Liver (tissue), 8 donors: ENCODE measurements at regions not wholly inside any gene's neighbourhood (a gene's known extent, or its start where the extent isn't known, plus 50 kb on each side); places are given as distances from the start of the nearest gene placed in this dataset.

Experiments used
- DNase-seq: peaks from one replicate; pipeline ENCODE4 v3.0.0-alpha.2; 2017; ENCODE audit warnings: low spot score
- H3K27ac ChIP-seq, 2 donors: one replicate each; pipeline ENCODE4 v1.7.0; 2013; ENCODE audit warnings: inconsistent platforms in 2 of 2, low read length in 2 of 2, control low read depth in 1 of 2, low read depth in 1 of 2, mild to moderate bottlenecking in 1 of 2
- H3K27me3 ChIP-seq, 4 donors: one replicate each; pipeline versions ENCODE4 v1.6.1 to v1.7.0; 2013; ENCODE audit warnings: low read length in 3 of 4, inconsistent platforms in 1 of 4, mild to moderate bottlenecking in 1 of 4, moderate library complexity in 1 of 4; ENCODE audit not compliant: control insufficient read depth in 4 of 4, insufficient read depth in 4 of 4
- H3K36me3 ChIP-seq, 4 donors: one replicate each; pipeline versions ENCODE4 v1.6.1 to v1.7.0; 2013; ENCODE audit warnings: low read length in 3 of 4, mild to moderate bottlenecking in 3 of 4, low read depth in 1 of 4, moderate library complexity in 1 of 4; ENCODE audit not compliant: control insufficient read depth in 4 of 4, insufficient read depth in 3 of 4
- H3K4me1 ChIP-seq, 4 donors: one replicate each; pipeline versions ENCODE4 v1.6.1 to v1.7.0; 2013; ENCODE audit warnings: low read length in 3 of 4, mild to moderate bottlenecking in 3 of 4, moderate library complexity in 1 of 4; ENCODE audit not compliant: control insufficient read depth in 4 of 4, insufficient read depth in 4 of 4
- H3K4me3 ChIP-seq, 3 donors: one replicate each; pipeline versions ENCODE4 v1.6.1 to v1.7.0; 2013; ENCODE audit warnings: low read length in 3 of 3, control low read depth in 1 of 3, low read depth in 1 of 3, mild to moderate bottlenecking in 1 of 3
- H3K9ac ChIP-seq, 2 donors: one replicate each; pipeline ENCODE4 v1.7.0; 2013; ENCODE audit warnings: low read length in 2 of 2, mild to moderate bottlenecking in 2 of 2, moderate library complexity in 2 of 2, control low read depth in 1 of 2, low read depth in 1 of 2
- H3K9me3 ChIP-seq, 4 donors: one replicate each; pipeline versions ENCODE4 v1.6.1 to v1.7.0; 2013; ENCODE audit warnings: low read length in 3 of 4; ENCODE audit not compliant: control insufficient read depth in 4 of 4
- ATF3 ChIP-seq: IDR thresholded peaks from 2 replicates; pipeline ENCODE4 v1.6.1; 2016; ENCODE audit warnings: antibody characterized with exemption
- CTCF ChIP-seq: fragments of 150-350 bp; IDR thresholded peaks from 2 replicates; pipeline ENCODE4 v1.5.1; 2017; ENCODE audit warnings: improper control_type of control experiment, low read depth, low read length; ENCODE audit not compliant: missing input control
- EGR1 ChIP-seq, 2 donors: IDR thresholded peaks; 2 replicates each; pipeline ENCODE4 v1.6.1; 2016 to 2018; ENCODE audit warnings: antibody characterized with exemption in 2 of 2, low read depth in 2 of 2
- FOXA1 ChIP-seq: IDR thresholded peaks from 2 replicates; pipeline ENCODE4 v1.6.1; 2016; ENCODE audit warnings: antibody characterized with exemption
- FOXA2 ChIP-seq: IDR thresholded peaks from 2 replicates; pipeline ENCODE4 v1.6.1; 2016; ENCODE audit warnings: antibody characterized with exemption
- HNF4A ChIP-seq, 2 donors: conservative IDR thresholded peaks; 2 replicates each; pipeline ENCODE4 v1.6.1; 2016; ENCODE audit warnings: antibody characterized with exemption in 2 of 2, mild to moderate bottlenecking in 2 of 2
- HNF4G ChIP-seq: IDR thresholded peaks from 2 replicates; pipeline ENCODE4 v1.6.1; 2016; ENCODE audit warnings: antibody characterized with exemption
- MAX ChIP-seq: IDR thresholded peaks from 2 replicates; pipeline ENCODE4 v1.6.1; 2016; ENCODE audit warnings: antibody characterized with exemption
- NR2F2 ChIP-seq: IDR thresholded peaks from 2 replicates; pipeline ENCODE4 v1.6.1; 2016; ENCODE audit warnings: antibody characterized with exemption
- RAD21 ChIP-seq, 2 donors: IDR thresholded peaks; 2 replicates each; pipeline ENCODE4 v1.6.1; 2016; ENCODE audit warnings: antibody characterized with exemption in 2 of 2, mild to moderate bottlenecking in 2 of 2
- REST ChIP-seq: IDR thresholded peaks from 2 replicates; pipeline ENCODE4 v1.6.1; 2016; ENCODE audit warnings: antibody characterized with exemption, mild to moderate bottlenecking
- RXRA ChIP-seq, 2 donors: IDR thresholded peaks; 2 replicates each; pipeline ENCODE4 v1.6.1; 2017 to 2018; ENCODE audit warnings: antibody characterized with exemption in 2 of 2, mild to moderate bottlenecking in 1 of 2
- SP1 ChIP-seq: IDR thresholded peaks from 2 replicates; pipeline ENCODE4 v1.6.1; 2018; ENCODE audit warnings: antibody characterized with exemption, mild to moderate bottlenecking
- TAF1 ChIP-seq: conservative IDR thresholded peaks from 2 replicates; pipeline ENCODE4 v1.6.1; 2016; ENCODE audit warnings: antibody characterized with exemption, mild to moderate bottlenecking
- YY1 ChIP-seq: IDR thresholded peaks from 2 replicates; pipeline ENCODE4 v1.6.1; 2016; ENCODE audit warnings: antibody characterized with exemption, mild to moderate bottlenecking
- ZBTB33 ChIP-seq: IDR thresholded peaks from 2 replicates; pipeline ENCODE4 v1.6.1; 2016; ENCODE audit warnings: antibody characterized with exemption
- WGBS: extraction: QIAGEN DNeasy Blood & Tissue Kit; methylation state at CpG from one replicate; pipeline ENCODE4 v1.1.7; 2013; 5-methylcytosine and 5-hydroxymethylcytosine counted together
- donor health status: healthy.
- donor health status: healthy.
- donor health status: healthy.
- donor health status: healthy.
- donor health status: healthy.

- no peaks in the 10 kb centered on the region for H3K36me3 ChIP-seq
- peaks cover 0 to 2% (median 0%) of the 10 kb centered on the region in 4 donors for H3K9me3 ChIP-seq
- H3K4me1 ChIP-seq = no peaks in the 10 kb centered on the region
- WGBS = 77% methylated on average over 4 of the region's 4 CpGs
- no peak overlapping the region for H3K4me3 ChIP-seq
- TF ChIP-seq FOXA1 = no peak
- TF ChIP-seq EGR1 (IDR thresholded peaks at IDR 0.05; ENCODE audit: low read depth in 2 of 2) = no peak
- TF ChIP-seq REST = no peak
- TF ChIP-seq TAF1 = no peak
- TF ChIP-seq SP1 = no peak
- TF ChIP-seq ATF3 = no peak
- TF ChIP-seq CTCF = no peak
- TF ChIP-seq FOXA2 = no peak
- TF ChIP-seq RXRA (IDR thresholded peaks at IDR 0.05) = no peak
- TF ChIP-seq YY1 = no peak
- no peak for TF ChIP-seq HNF4A (conservative IDR thresholded peaks at IDR 0.05)
- TF ChIP-seq NR2F2 = no peak
- no peak for TF ChIP-seq ZBTB33
- DNase-seq = no peak
- H3K9ac ChIP-seq = no peak overlapping the region
- peaks cover 0 to 2% (median 0%) of the 10 kb centered on the region in 4 donors for H3K27me3 ChIP-seq
- H3K27ac ChIP-seq = no peak overlapping the region
These were observed 1684.7 kb upstream of the RAG2 start for GRCh38 chr11:38282718-38283117.

- TF ChIP-seq HNF4A (conservative IDR thresholded peaks at IDR 0.05) = no peak
- TF ChIP-seq SP1 = no peak
- TF ChIP-seq RAD21 (IDR thresholded peaks at IDR 0.05) = no peak
- no peak for TF ChIP-seq RXRA (IDR thresholded peaks at IDR 0.05)
- no peak for TF ChIP-seq HNF4G
- no peak for TF ChIP-seq CTCF
- no peak for TF ChIP-seq YY1
- no peak for TF ChIP-seq FOXA2
- no peak for TF ChIP-seq MAX
- TF ChIP-seq REST = no peak
- no peak for TF ChIP-seq EGR1 (IDR thresholded peaks at IDR 0.05; ENCODE audit: low read depth in 2 of 2)
- TF ChIP-seq FOXA1 = no peak
- DNase-seq = no peak
- 95% methylated on average over 45 of the region's 45 CpGs for WGBS
- Histone ChIP-seq H3K27ac (no peak overlapping the region), H3K4me3 (no peak overlapping the region), H3K36me3 (no peaks in the 10 kb centered on the region), H3K27me3 (peaks cover 0 to 2% (median 0%) of the 10 kb centered on the region in 4 donors), H3K9ac (no peak overlapping the region), H3K4me1 (no peaks in the 10 kb centered on the region), H3K9me3 (peaks cover 0 to 2% (median 0%) of the 10 kb centered on the region in 4 donors)
These were observed 1680.6 kb upstream of the RAG2 start for GRCh38 chr11:38278457-38279141.
